CD14-positive monocyte (primary cell): ENCODE measurements at regions not wholly inside any gene's neighbourhood (a gene's known extent, or its start where the extent isn't known, plus 50 kb on each side); places are given as distances from the start of the nearest gene placed in this dataset.

Experiments used
- DNase-seq, 3 donors: peaks; one replicate each; pipeline ENCODE4 v3.0.0-alpha.2; 2011 to 2022
- H2AFZ ChIP-seq: 2 replicates; pipeline ENCODE4 v1.6.0; 2012; ENCODE audit warnings: mild to moderate bottlenecking, low read depth, low read length, inconsistent platforms; ENCODE audit not compliant: insufficient read depth, poor library complexity, severe bottlenecking
- H3K27ac ChIP-seq, 2 donors: 1 replicate in 1 of 2; 2 replicates in 1 of 2; pipeline ENCODE4 v1.5.1; 2012 to 2013; ENCODE audit warnings: low read length in 2 of 2, control low read depth in 1 of 2, inconsistent platforms in 1 of 2, low read depth in 1 of 2, mild to moderate bottlenecking in 1 of 2
- H3K27me3 ChIP-seq, 2 donors: one replicate each; pipeline versions ENCODE4 v1.6.0 to v1.6.1; 2011 to 2013; ENCODE audit warnings: low read length in 2 of 2; ENCODE audit not compliant: control insufficient read depth in 2 of 2, insufficient read depth in 2 of 2
- H3K36me3 ChIP-seq, 2 donors: replicated peaks in 1 of 2; 1 replicate in 1 of 2; 2 replicates in 1 of 2; pipeline versions ENCODE4 v1.5.1 to v1.6.1; 2012 to 2013; ENCODE audit warnings: low read length in 2 of 2, control low read depth in 1 of 2, inconsistent platforms in 1 of 2, mild to moderate bottlenecking in 1 of 2; ENCODE audit not compliant: insufficient read depth in 2 of 2, control insufficient read depth in 1 of 2
- H3K4me1 ChIP-seq, 2 donors: 1 replicate in 1 of 2; 2 replicates in 1 of 2; pipeline versions ENCODE4 v1.5.1 to v1.6.1; 2012 to 2013; ENCODE audit warnings: low read length in 2 of 2, control low read depth in 1 of 2, inconsistent platforms in 1 of 2, mild to moderate bottlenecking in 1 of 2, moderate library complexity in 1 of 2; ENCODE audit not compliant: insufficient read depth in 2 of 2, control insufficient read depth in 1 of 2
- H3K4me2 ChIP-seq: replicated peaks from 2 replicates; pipeline ENCODE3; 2012; ENCODE audit warnings: low read length, moderate library complexity, mild to moderate bottlenecking; ENCODE audit not compliant: poor library complexity, severe bottlenecking; ENCODE audit errors: extremely low read depth
- H3K4me3 ChIP-seq, 3 experiments: fragments of 200-600 bp in 1 of 3; sonication (generic) in 1 of 3; replicated peaks in 1 of 3; 1 replicate in 2 of 3; 2 replicates in 1 of 3; pipeline ENCODE4 v1.5.1; 2011 to 2013; ENCODE audit warnings: low read length in 3 of 3, mild to moderate bottlenecking in 3 of 3, control low read depth in 2 of 3, low read depth in 2 of 3, inconsistent platforms in 1 of 3, moderate library complexity in 1 of 3
- H3K79me2 ChIP-seq: 2 replicates; pipeline ENCODE4 v1.6.0; 2012; ENCODE audit warnings: mild to moderate bottlenecking, control low read depth, inconsistent platforms, low read length, moderate library complexity; ENCODE audit not compliant: insufficient read depth
- H3K9ac ChIP-seq: 2 replicates; pipeline ENCODE4 v1.6.0; 2017; ENCODE audit warnings: low read length, mild to moderate bottlenecking; ENCODE audit not compliant: insufficient read depth, poor library complexity, severe bottlenecking
- H3K9me3 ChIP-seq, 2 donors: replicated peaks in 1 of 2; 1 replicate in 1 of 2; 2 replicates in 1 of 2; pipeline versions ENCODE4 v1.5.1 to v1.6.1; 2012 to 2013; ENCODE audit warnings: low read length in 2 of 2, control low read depth in 1 of 2; ENCODE audit not compliant: control insufficient read depth in 1 of 2, insufficient read depth in 1 of 2
- H4K20me1 ChIP-seq: 2 replicates; pipeline ENCODE4 v1.6.0; 2012; ENCODE audit warnings: mild to moderate bottlenecking, low read length, control low read depth, moderate library complexity; ENCODE audit not compliant: insufficient read depth
- H3K27ac Mint-ChIP-seq, 7 donors: one replicate each; pipeline ENCODE4 v1.8.0; 2020; ENCODE audit warnings: mild to moderate bottlenecking in 7 of 7, mixed read lengths in 7 of 7, moderate library complexity in 6 of 7, inconsistent platforms in 2 of 7
- H3K27me3 Mint-ChIP-seq, 3 donors: one replicate each; pipeline ENCODE4 v1.8.0; 2021 to 2022; ENCODE audit warnings: low read depth in 3 of 3, mild to moderate bottlenecking in 3 of 3, mixed read lengths in 3 of 3, moderate library complexity in 3 of 3, inconsistent platforms in 1 of 3
- H3K36me3 Mint-ChIP-seq, 2 donors: one replicate each; pipeline ENCODE4 v1.8.0; 2020; ENCODE audit warnings: mixed read lengths in 2 of 2, inconsistent platforms in 1 of 2, mild to moderate bottlenecking in 1 of 2
- H3K4me1 Mint-ChIP-seq: one replicate; pipeline ENCODE4 v1.8.0; 2020; ENCODE audit warnings: mild to moderate bottlenecking, mixed read lengths
- H3K4me3 Mint-ChIP-seq, 2 donors: one replicate each; pipeline ENCODE4 v1.8.0; 2020; ENCODE audit warnings: mild to moderate bottlenecking in 2 of 2, mixed read lengths in 2 of 2, moderate library complexity in 1 of 2
- H3K9me3 Mint-ChIP-seq, 7 donors: one replicate each; pipeline ENCODE4 v1.8.0; 2020 to 2022; ENCODE audit warnings: mixed read lengths in 7 of 7, mild to moderate bottlenecking in 6 of 7, moderate library complexity in 6 of 7, inconsistent platforms in 2 of 7
- WGBS: methylation state at CpG from one replicate; pipeline ENCODE4 v1.1.5; 2013; ENCODE audit warnings: missing lambda C conversion rate; ENCODE audit not compliant: insufficient coverage; 5-methylcytosine and 5-hydroxymethylcytosine counted together
- intact Hi-C, 2 donors: fragments of 100-400 bp; cut with micrococcal nuclease; formaldehyde crosslinking; loops; one replicate each; pipeline versions ENCODE4 v1.15.0 to v1.15.1; 2023
- TF ChIP-seq, protein P1 (sequence below): fragments of 200-600 bp; IDR thresholded peaks from one replicate; pipeline ENCODE4 v1.8.0; 2022; ENCODE audit warnings: antibody characterized with exemption, mild to moderate bottlenecking

DNA sequence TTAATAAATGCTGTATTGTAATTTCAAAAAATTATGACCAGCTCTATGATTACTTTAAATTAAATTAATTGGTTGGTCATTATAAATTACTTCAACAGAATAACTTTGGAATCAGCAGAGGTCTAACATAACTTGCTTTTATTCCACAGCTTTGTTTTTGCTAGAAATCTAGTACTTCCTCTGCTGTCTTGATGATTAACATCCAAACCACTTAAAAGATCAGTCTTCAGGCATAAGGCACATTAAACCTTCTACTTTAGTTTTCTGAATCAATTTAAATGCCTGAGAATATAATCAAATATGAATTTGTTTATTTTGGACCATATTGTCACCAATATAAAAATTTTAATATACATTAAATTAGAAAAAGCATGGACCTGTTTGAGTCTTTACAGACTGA is 465.3 kb downstream of the ARL4A start:
- Mint-ChIP-seq H3K4me3 (no peak overlapping the region), H3K27me3 (no peaks in the 10 kb centered on the region), H3K4me1 (no peaks in the 10 kb centered on the region), H3K9me3 (peaks cover 0 to 5% (median 0%) of the 10 kb centered on the region in 7 donors), H3K27ac (no peak overlapping the region), H3K36me3 (no peaks in the 10 kb centered on the region)
- Histone ChIP-seq H3K4me1 (no peaks in the 10 kb centered on the region), H3K9ac (no peak overlapping the region), H3K4me2 (no peak overlapping the region), H3K9me3 (no peaks in the 10 kb centered on the region), H4K20me1 (no peaks in the 10 kb centered on the region), H2AFZ (no peak overlapping the region), H3K4me3 (no peak overlapping the region), H3K27me3 (no peaks in the 10 kb centered on the region), H3K27ac (no peak overlapping the region), H3K79me2 (no peaks in the 10 kb centered on the region), H3K36me3 (no peaks in the 10 kb centered on the region)
- intact Hi-C loops: no loop called here
- TF ChIP-seq, protein P1, sequence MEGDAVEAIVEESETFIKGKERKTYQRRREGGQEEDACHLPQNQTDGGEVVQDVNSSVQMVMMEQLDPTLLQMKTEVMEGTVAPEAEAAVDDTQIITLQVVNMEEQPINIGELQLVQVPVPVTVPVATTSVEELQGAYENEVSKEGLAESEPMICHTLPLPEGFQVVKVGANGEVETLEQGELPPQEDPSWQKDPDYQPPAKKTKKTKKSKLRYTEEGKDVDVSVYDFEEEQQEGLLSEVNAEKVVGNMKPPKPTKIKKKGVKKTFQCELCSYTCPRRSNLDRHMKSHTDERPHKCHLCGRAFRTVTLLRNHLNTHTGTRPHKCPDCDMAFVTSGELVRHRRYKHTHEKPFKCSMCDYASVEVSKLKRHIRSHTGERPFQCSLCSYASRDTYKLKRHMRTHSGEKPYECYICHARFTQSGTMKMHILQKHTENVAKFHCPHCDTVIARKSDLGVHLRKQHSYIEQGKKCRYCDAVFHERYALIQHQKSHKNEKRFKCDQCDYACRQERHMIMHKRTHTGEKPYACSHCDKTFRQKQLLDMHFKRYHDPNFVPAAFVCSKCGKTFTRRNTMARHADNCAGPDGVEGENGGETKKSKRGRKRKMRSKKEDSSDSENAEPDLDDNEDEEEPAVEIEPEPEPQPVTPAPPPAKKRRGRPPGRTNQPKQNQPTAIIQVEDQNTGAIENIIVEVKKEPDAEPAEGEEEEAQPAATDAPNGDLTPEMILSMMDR: no peak
- no peak for DNase-seq

DNA sequence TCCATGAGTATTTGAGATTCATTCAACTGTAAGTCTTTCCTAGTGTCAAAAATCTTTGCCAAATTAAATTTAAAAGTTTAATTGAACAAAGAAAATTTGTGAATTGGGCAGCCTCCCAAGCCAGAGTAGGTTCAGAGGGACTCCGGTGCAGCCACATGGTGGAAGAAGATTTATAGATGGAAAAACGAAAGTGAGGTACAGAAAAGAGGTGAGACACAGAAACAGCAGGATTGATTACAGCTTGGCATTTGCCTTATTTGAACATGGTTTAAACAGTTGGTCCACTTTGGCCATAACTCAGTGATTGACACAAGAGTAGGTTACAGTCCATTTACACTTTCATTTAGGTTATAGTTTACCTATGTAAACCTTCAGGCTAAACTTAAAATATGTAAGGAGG is 465.8 kb downstream of the ARL4A start:
- Mint-ChIP-seq H3K9me3 (peaks cover 0 to 5% (median 0%) of the 10 kb centered on the region in 7 donors), H3K27ac (no peak overlapping the region), H3K27me3 (no peaks in the 10 kb centered on the region), H3K36me3 (no peaks in the 10 kb centered on the region), H3K4me3 (no peak overlapping the region), H3K4me1 (no peaks in the 10 kb centered on the region)
- H3K4me1 ChIP-seq: no peaks in the 10 kb centered on the region
- H3K79me2 ChIP-seq: no peaks in the 10 kb centered on the region
- intact Hi-C loops: no loop called here
- H4K20me1 ChIP-seq: no peaks in the 10 kb centered on the region
- 13% methylated on average over 1 of the region's 2 CpGs for WGBS
- no peak overlapping the region for H3K4me3 ChIP-seq
- TF ChIP-seq, protein P1: no peak
- DNase-seq: no peak
- H3K9ac ChIP-seq: no peak overlapping the region
- H3K4me2 ChIP-seq: no peak overlapping the region
- no peaks in the 10 kb centered on the region for H3K27me3 ChIP-seq
- H3K27ac ChIP-seq: no peak overlapping the region
- H2AFZ ChIP-seq: no peak overlapping the region
- H3K9me3 ChIP-seq: no peaks in the 10 kb centered on the region
- H3K36me3 ChIP-seq: no peaks in the 10 kb centered on the region
